ES-I3 (cell line): ENCODE measurements at regions not wholly inside any gene's neighbourhood (a gene's known extent, or its start where the extent isn't known, plus 50 kb on each side); places are given as distances from the start of the nearest gene placed in this dataset.

ENCODE experiments used
- H3K36me3 ChIP-seq: 2 replicates; pipeline ENCODE4 v1.6.1; 2013; ENCODE audit warnings: mild to moderate bottlenecking, low read length, control low read depth, moderate library complexity; ENCODE audit not compliant: insufficient read depth
- H3K4me1 ChIP-seq: 2 replicates; pipeline ENCODE4 v1.6.1; 2013; ENCODE audit warnings: mild to moderate bottlenecking, control low read depth, low read length; ENCODE audit not compliant: insufficient read depth
- H3K9ac ChIP-seq: 2 replicates; pipeline ENCODE4 v1.6.1; 2013; ENCODE audit warnings: low read depth, mild to moderate bottlenecking, low read length, moderate library complexity
- H3K9me3 ChIP-seq: 2 replicates; pipeline ENCODE4 v1.6.1; 2013; ENCODE audit warnings: mild to moderate bottlenecking, low read length, moderate library complexity; ENCODE audit not compliant: control insufficient read depth, insufficient read depth

DNA sequence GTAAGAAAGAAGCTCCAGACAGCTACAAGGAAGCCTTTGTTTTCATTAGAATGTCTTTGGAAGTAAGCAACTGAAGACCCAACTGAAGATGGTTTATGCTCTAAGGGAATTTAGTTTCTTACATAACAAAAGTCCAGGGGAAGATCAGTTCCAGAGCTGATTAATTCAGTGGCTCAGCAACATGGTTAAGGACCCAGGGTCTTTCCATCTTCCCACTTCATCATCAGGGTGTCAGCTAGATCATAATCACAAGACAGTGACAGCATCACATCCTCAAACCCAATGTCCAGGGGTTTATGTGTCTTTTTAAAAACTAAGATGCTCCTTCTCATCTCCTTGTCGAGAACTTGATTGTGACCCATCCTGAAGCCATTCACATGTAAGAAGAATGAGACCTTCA, 119.7 kb upstream of the PRDM1 start:
- Histone ChIP-seq H3K9me3 (no peaks in the 10 kb centered on the region), H3K4me1 (peaks cover 11% of the 10 kb centered on the region), H3K9ac (no peak overlapping the region), H3K36me3 (no peaks in the 10 kb centered on the region)

GRCh38 chr6:105964979-105965760, 121.0 kb upstream of the PRDM1 start:
- no peaks in the 10 kb centered on the region for H3K36me3 ChIP-seq
- peaks cover 11% of the 10 kb centered on the region for H3K4me1 ChIP-seq
- H3K9me3 ChIP-seq: no peaks in the 10 kb centered on the region
- H3K9ac ChIP-seq: no peak overlapping the region

GRCh38 chr6:105954148-105954547, 132.0 kb upstream of the PRDM1 start:
- Histone ChIP-seq H3K9ac (no peak overlapping the region), H3K36me3 (no peaks in the 10 kb centered on the region), H3K9me3 (no peaks in the 10 kb centered on the region), H3K4me1 (peaks cover 14% of the 10 kb centered on the region; the same call in 1 of the 2 replicates)

DNA sequence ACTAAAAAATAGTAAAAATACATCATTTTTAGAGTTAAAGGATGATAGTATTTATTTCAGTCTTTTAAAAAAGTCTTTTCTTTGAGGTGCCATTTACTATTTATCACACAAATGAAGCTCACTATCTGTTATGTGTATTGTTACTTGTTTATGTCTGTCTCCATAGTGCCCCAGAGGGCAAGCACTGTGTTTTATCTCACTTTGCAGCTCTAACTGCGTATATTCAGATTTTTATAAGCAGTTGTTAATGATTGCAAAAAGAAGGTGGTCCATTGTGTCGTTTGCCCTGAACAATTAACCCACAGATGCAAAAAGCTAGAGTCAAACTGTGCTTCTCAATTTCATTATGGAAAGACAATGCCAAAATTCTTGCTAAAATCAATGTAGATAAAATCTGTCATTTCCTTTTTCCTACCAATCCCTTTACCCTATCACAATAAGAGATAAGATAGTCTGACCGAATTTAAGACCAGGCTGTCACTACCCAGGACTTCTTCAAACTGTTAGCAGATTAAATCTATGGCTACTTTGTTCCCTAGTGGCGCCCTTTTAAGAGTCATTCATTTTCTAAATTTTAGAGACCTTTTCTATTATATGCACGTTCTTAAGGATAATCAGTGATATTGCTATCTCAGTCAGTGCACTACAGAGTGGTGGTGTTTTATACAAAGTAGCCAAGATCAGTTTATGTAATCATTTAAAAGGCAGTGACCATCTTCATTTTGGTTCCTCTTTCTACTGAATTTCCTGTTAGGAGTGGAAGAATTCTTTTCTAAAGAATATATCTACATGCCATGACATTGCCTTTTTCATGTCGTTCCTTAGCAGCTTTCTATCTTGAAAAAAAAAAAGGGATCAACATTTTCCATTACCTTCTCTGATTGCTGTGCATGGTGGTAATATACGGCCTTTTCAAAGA, 133.1 kb upstream of the PRDM1 start:
- no peaks in the 10 kb centered on the region for H3K36me3 ChIP-seq
- no peaks in the 10 kb centered on the region for H3K9me3 ChIP-seq
- no peak overlapping the region for H3K9ac ChIP-seq
- peaks cover 14% of the 10 kb centered on the region; the same call in 1 of the 2 replicates for H3K4me1 ChIP-seq

- H3K36me3 ChIP-seq: no peaks in the 10 kb centered on the region
- H3K9ac ChIP-seq: no peak overlapping the region
- peaks cover 14% of the 10 kb centered on the region; the same call in 1 of the 2 replicates for H3K4me1 ChIP-seq
- H3K9me3 ChIP-seq: no peaks in the 10 kb centered on the region
Measured at GRCh38 chr6:105952326-105952725, 133.8 kb upstream of the PRDM1 start.

DNA sequence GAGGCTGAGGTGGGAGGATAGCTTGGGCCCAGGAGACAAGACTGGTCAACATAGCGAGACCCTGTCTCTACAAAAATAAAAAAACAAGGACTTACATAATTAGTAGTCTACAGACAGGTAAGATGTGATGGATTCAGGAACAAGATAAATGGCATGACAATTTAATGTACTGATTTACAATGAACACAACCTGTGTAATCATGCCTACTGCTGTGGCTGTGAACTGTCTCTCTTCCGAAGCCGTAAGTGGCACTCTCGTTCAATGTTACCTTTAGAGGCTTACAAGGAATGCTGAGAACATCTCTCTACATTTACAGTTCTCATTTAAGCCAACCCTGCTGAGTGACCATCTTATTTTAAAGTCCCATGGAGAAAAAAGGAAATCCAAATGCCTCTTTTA, 134.8 kb upstream of the PRDM1 start:
- no peak overlapping the region for H3K9ac ChIP-seq
- H3K4me1 ChIP-seq: peaks cover 14% of the 10 kb centered on the region; the same call in 1 of the 2 replicates
- H3K9me3 ChIP-seq: no peaks in the 10 kb centered on the region
- H3K36me3 ChIP-seq: no peaks in the 10 kb centered on the region

- Histone ChIP-seq H3K9ac (no peak overlapping the region), H3K9me3 (no peaks in the 10 kb centered on the region), H3K4me1 (peaks cover 14% of the 10 kb centered on the region; the same call in 1 of the 2 replicates), H3K36me3 (no peaks in the 10 kb centered on the region)
Measured at GRCh38 chr6:105949869-105950268, 136.3 kb upstream of the PRDM1 start.

GRCh38 chr6:105943514-105943913, 142.6 kb upstream of the PRDM1 start:
- H3K4me1 ChIP-seq: no peaks in the 10 kb centered on the region
- H3K36me3 ChIP-seq: no peaks in the 10 kb centered on the region
- no peaks in the 10 kb centered on the region for H3K9me3 ChIP-seq
- no peak overlapping the region for H3K9ac ChIP-seq

- no peaks in the 10 kb centered on the region for H3K9me3 ChIP-seq
- no peaks in the 10 kb centered on the region for H3K4me1 ChIP-seq
- H3K36me3 ChIP-seq: no peaks in the 10 kb centered on the region
- no peak overlapping the region for H3K9ac ChIP-seq
Measured at GRCh38 chr6:105941621-105942412, 144.3 kb upstream of the PRDM1 start.

GRCh38 chr6:105940990-105941389, 145.1 kb upstream of the PRDM1 start:
- Histone ChIP-seq H3K9ac (no peak overlapping the region), H3K4me1 (no peaks in the 10 kb centered on the region), H3K36me3 (no peaks in the 10 kb centered on the region), H3K9me3 (no peaks in the 10 kb centered on the region)

GRCh38 chr6:105936972-105937371, 149.2 kb upstream of the PRDM1 start:
- H3K36me3 ChIP-seq: no peaks in the 10 kb centered on the region
- H3K4me1 ChIP-seq: no peaks in the 10 kb centered on the region
- no peaks in the 10 kb centered on the region for H3K9me3 ChIP-seq
- no peak overlapping the region for H3K9ac ChIP-seq

GRCh38 chr6:105935416-105935815, 150.7 kb upstream of the PRDM1 start:
- Histone ChIP-seq H3K9ac (no peak overlapping the region), H3K4me1 (no peaks in the 10 kb centered on the region), H3K9me3 (no peaks in the 10 kb centered on the region), H3K36me3 (no peaks in the 10 kb centered on the region)

DNA sequence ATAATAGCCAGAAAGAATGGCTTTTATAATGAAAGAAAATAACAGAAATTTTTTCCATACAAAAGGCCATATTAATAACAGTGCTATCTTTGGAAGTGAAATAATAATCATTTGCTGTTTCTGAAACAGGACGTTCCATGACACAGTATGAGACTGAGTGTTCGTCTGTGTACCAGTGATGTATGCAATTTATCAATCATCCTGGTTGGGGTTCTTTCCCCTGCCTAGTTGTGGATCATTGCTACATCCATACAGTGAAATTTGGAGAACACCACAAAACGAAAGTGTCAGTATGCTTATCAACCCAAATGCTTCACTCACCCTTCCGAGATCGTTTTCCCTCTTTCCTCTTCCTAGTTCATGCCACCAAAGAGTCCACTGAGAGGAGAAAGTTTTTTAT, 151.4 kb upstream of the PRDM1 start:
- H3K9ac ChIP-seq: no peak overlapping the region
- no peaks in the 10 kb centered on the region for H3K36me3 ChIP-seq
- no peaks in the 10 kb centered on the region for H3K9me3 ChIP-seq
- no peaks in the 10 kb centered on the region for H3K4me1 ChIP-seq

DNA sequence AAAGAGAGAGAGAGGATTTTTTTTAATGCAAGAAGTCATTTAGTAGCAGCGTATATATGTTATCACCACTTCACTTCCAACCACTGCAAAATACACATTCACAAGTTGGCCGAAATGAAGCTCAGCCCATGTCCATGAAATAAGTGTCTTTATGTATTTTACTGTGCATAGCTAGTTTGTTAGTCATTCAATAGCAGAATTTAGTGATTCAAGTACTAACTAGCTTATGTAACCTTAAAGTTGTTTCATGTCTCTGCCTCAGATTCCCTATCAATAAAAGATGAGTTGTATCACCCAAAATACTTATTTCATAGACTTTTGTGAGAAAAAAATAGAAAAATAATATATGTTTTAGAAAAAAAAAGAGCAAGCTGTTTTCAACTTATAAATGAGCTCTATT, 153.7 kb upstream of the PRDM1 start:
- H3K9me3 ChIP-seq: no peaks in the 10 kb centered on the region
- no peak overlapping the region for H3K9ac ChIP-seq
- no peaks in the 10 kb centered on the region for H3K4me1 ChIP-seq
- H3K36me3 ChIP-seq: no peaks in the 10 kb centered on the region
